ENCODE measurements at regions not wholly inside any gene's neighbourhood (a gene's known extent, or its start where the extent isn't known, plus 50 kb on each side); places are given as distances from the start of the nearest gene placed in this dataset.

GRCh38 chr16:51651061-51651466 is 500.0 kb upstream of the SALL1 start:
- TF ChIP-seq GATA2 (IDR thresholded peaks at IDR 0.05; ENCODE audit: low read depth, low read length) (no peak), GATA3 (IDR thresholded peaks at IDR 0.05; ENCODE audit: low read depth, low read length) (no peak)

All from SH-SY5Y (cell line).